ENCODE measurements at regions not wholly inside any gene's neighbourhood (a gene's known extent, or its start where the extent isn't known, plus 50 kb on each side); places are given as distances from the start of the nearest gene placed in this dataset.

- Histone ChIP-seq H3K4me1 (ENCODE audit: control insufficient read depth in 1 of 2, insufficient read depth in 2 of 2, low read length in 2 of 2) (no peaks in the 10 kb centered on the region), H3K27ac (ENCODE audit: low read depth, low read length) (no peak overlapping the region), H4K20me1 (ENCODE audit: insufficient read depth) (no peaks in the 10 kb centered on the region), H3K4me2 (ENCODE audit: low read length) (no peak overlapping the region), H3K9me2 (ENCODE audit: insufficient read depth) (no peaks in the 10 kb centered on the region), H3K36me3 (ENCODE audit: control insufficient read depth in 1 of 2, insufficient read depth in 2 of 2, low read length in 2 of 2) (no peaks in the 10 kb centered on the region), H3K4me3 (replicated peaks in 1 of 2; ENCODE audit: low read depth in 1 of 2, low read length in 2 of 2) (no peak overlapping the region), H2AFZ (ENCODE audit: low read depth, low read length, poor library complexity, severe bottlenecking) (no peak overlapping the region), H3K79me2 (ENCODE audit: insufficient read depth, low read length) (no peaks in the 10 kb centered on the region), H3K27me3 (ENCODE audit: insufficient read depth, low read length) (no peaks in the 10 kb centered on the region; the same call in 1 of the 2 replicates), H3K9me3 (ENCODE audit: control insufficient read depth in 1 of 2, insufficient read depth in 1 of 2, low read depth in 1 of 2, low read length in 2 of 2) (no peaks in the 10 kb centered on the region), H3K9ac (ENCODE audit: low read length) (no peak overlapping the region)
- no TSS peak for BruUV-seq (replicated peaks)
- intact Hi-C loops (cut with micrococcal nuclease): no loop called here
- POLR2A ChIA-PET: no interaction called here
- ATAC-seq (no peak), DNase-seq (ENCODE audit: low read depth, low spot score) (no peak)
- CTCF ChIA-PET: no interaction called here
- no peak for TF ChIP-seq ZFX (IDR thresholded peaks at IDR 0.05)
- TF ChIP-seq CTCF (IDR thresholded peaks at IDR 0.05 in 2 of 3, conservative IDR thresholded peaks at IDR 0.05 in 1 of 3; ENCODE audit: borderline replicate concordance in 1 of 3, insufficient read depth in 1 of 3, low read depth in 2 of 3, low read length in 2 of 3): no peak
- RAD21 ChIA-PET (ENCODE audit: low non-redundant PET in 1 of 2, low total read pairs in 2 of 2, uncharacterized antibody in 2 of 2, unreplicated experiment in 2 of 2): no interaction called here
Measured at GRCh38 chr18:25842665-25843064, 247.7 kb downstream of the SS18 start.

- ChIA-PET RAD21 (ENCODE audit: low non-redundant PET in 1 of 2, low total read pairs in 2 of 2, uncharacterized antibody in 2 of 2, unreplicated experiment in 2 of 2) (no interaction called here), POLR2A (no interaction called here), CTCF (no interaction called here)
- Histone ChIP-seq H3K4me2 (ENCODE audit: low read length) (no peak overlapping the region), H2AFZ (ENCODE audit: low read depth, low read length, poor library complexity, severe bottlenecking) (no peak overlapping the region), H3K4me3 (replicated peaks in 1 of 2; ENCODE audit: low read depth in 1 of 2, low read length in 2 of 2) (no peak overlapping the region), H3K9me2 (ENCODE audit: insufficient read depth) (no peaks in the 10 kb centered on the region), H3K9ac (ENCODE audit: low read length) (no peak overlapping the region), H3K9me3 (ENCODE audit: control insufficient read depth in 1 of 2, insufficient read depth in 1 of 2, low read depth in 1 of 2, low read length in 2 of 2) (no peaks in the 10 kb centered on the region), H4K20me1 (ENCODE audit: insufficient read depth) (no peaks in the 10 kb centered on the region), H3K4me1 (ENCODE audit: control insufficient read depth in 1 of 2, insufficient read depth in 2 of 2, low read length in 2 of 2) (no peaks in the 10 kb centered on the region), H3K36me3 (ENCODE audit: control insufficient read depth in 1 of 2, insufficient read depth in 2 of 2, low read length in 2 of 2) (no peaks in the 10 kb centered on the region), H3K27me3 (ENCODE audit: insufficient read depth, low read length) (peaks cover 9% of the 10 kb centered on the region), H3K27ac (ENCODE audit: low read depth, low read length) (no peak overlapping the region), H3K79me2 (ENCODE audit: insufficient read depth, low read length) (no peaks in the 10 kb centered on the region)
- BruUV-seq (replicated peaks): no TSS peak
- DNase-seq (ENCODE audit: low read depth, low spot score) (no peak), ATAC-seq (no peak)
- TF ChIP-seq SIN3A (IDR thresholded peaks at IDR 0.05; ENCODE audit: low read depth) (no peak), JUND (IDR thresholded peaks at IDR 0.05) (no peak), YY1 (IDR thresholded peaks at IDR 0.05; ENCODE audit: extremely low read depth, insufficient replicate concordance, low read depth, low read length) (no peak), FOSL1 (IDR thresholded peaks at IDR 0.05; ENCODE audit: low read depth) (no peak), ATF3 (IDR thresholded peaks at IDR 0.05) (no peak), CTCF (IDR thresholded peaks at IDR 0.05 in 2 of 3, conservative IDR thresholded peaks at IDR 0.05 in 1 of 3; ENCODE audit: borderline replicate concordance in 1 of 3, insufficient read depth in 1 of 3, low read depth in 2 of 3, low read length in 2 of 3) (no peak), CEBPB (IDR thresholded peaks at IDR 0.05; ENCODE audit: low read depth) (no peak), RAD21 (IDR thresholded peaks at IDR 0.05; ENCODE audit: low read depth) (no peak), CBX3 (IDR thresholded peaks at IDR 0.05; ENCODE audit: low read depth) (no peak), ZBTB33 (IDR thresholded peaks at IDR 0.05; ENCODE audit: extremely low read depth, insufficient replicate concordance, low read length) (no peak), TCF7L2 (IDR thresholded peaks at IDR 0.05; ENCODE audit: borderline replicate concordance, extremely low read depth, insufficient read depth, insufficient read length) (no peak)
- intact Hi-C loops (cut with micrococcal nuclease): loop anchor here (10.0 kb wide), 3 partner anchors 61 to 949 kb away; no protein-coding TSS in a partner anchor
Measured at GRCh38 chr18:25834061-25834460, 256.4 kb downstream of the SS18 start.

Measured in HCT116 (cell line).